ENCODE measurements at regions not wholly inside any gene's neighbourhood (a gene's known extent, or its start where the extent isn't known, plus 50 kb on each side); places are given as distances from the start of the nearest gene placed in this dataset.

DNA sequence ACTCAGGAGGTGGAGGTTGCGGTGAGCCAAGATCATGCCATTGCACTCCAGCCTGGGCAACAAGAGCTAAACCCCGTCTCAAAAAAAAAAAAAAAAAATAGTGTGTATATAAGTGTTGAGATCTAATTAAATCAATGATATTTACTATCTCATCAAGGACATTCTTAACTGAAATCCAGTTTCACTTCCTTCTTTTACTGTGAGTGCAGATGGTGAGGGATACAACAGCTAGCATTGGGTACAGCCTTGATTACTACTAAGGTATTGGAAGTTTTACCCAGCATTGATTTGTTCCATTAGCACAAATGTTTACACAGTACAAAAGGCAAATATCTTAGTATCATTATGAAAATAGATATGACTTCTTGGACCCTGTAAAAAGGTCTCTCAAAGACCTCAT lies 546.6 kb downstream of the KCTD12 start:
- no peak overlapping the region for H3K4me3 Mint-ChIP-seq
- no peaks in the 10 kb centered on the region for H3K4me1 Mint-ChIP-seq
- POLR2A ChIA-PET = no interaction called here
- H3K27me3 Mint-ChIP-seq = no peaks in the 10 kb centered on the region
- ATAC-seq (ENCODE audit: low read depth) (no peak), DNase-seq (no peak)
- H3K36me3 Mint-ChIP-seq (ENCODE audit: low read depth) = no peaks in the 10 kb centered on the region
- CTCF ChIA-PET = no interaction called here
- no peak overlapping the region for H3K27ac Mint-ChIP-seq
- no peaks in the 10 kb centered on the region for H3K9me3 Mint-ChIP-seq
- TF ChIP-seq, protein P1, sequence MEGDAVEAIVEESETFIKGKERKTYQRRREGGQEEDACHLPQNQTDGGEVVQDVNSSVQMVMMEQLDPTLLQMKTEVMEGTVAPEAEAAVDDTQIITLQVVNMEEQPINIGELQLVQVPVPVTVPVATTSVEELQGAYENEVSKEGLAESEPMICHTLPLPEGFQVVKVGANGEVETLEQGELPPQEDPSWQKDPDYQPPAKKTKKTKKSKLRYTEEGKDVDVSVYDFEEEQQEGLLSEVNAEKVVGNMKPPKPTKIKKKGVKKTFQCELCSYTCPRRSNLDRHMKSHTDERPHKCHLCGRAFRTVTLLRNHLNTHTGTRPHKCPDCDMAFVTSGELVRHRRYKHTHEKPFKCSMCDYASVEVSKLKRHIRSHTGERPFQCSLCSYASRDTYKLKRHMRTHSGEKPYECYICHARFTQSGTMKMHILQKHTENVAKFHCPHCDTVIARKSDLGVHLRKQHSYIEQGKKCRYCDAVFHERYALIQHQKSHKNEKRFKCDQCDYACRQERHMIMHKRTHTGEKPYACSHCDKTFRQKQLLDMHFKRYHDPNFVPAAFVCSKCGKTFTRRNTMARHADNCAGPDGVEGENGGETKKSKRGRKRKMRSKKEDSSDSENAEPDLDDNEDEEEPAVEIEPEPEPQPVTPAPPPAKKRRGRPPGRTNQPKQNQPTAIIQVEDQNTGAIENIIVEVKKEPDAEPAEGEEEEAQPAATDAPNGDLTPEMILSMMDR (IDR thresholded peaks at IDR 0.05) = no peak
- intact Hi-C loops (cut with micrococcal nuclease) = no loop called here

GRCh38 chr13:76338003-76338402 lies 548.2 kb downstream of the KCTD12 start:
- Mint-ChIP-seq H3K27me3 (no peaks in the 10 kb centered on the region), H3K36me3 (ENCODE audit: low read depth) (no peaks in the 10 kb centered on the region), H3K27ac (no peak overlapping the region), H3K4me3 (no peak overlapping the region), H3K4me1 (no peaks in the 10 kb centered on the region), H3K9me3 (no peaks in the 10 kb centered on the region)
- DNase-seq (no peak), ATAC-seq (ENCODE audit: low read depth) (no peak)
- TF ChIP-seq, protein P1 (IDR thresholded peaks at IDR 0.05) = no peak
- POLR2A ChIA-PET = no interaction called here
- CTCF ChIA-PET = no interaction called here
- intact Hi-C loops (cut with micrococcal nuclease) = no loop called here

- H3K9me3 Mint-ChIP-seq = no peaks in the 10 kb centered on the region
- no peak for ATAC-seq (ENCODE audit: low read depth)
- no peaks in the 10 kb centered on the region for H3K27me3 Mint-ChIP-seq
- H3K4me3 Mint-ChIP-seq = no peak overlapping the region
- DNase-seq = no peak
- TF ChIP-seq, protein P1 (IDR thresholded peaks at IDR 0.05) = no peak
- POLR2A ChIA-PET = no interaction called here
- intact Hi-C loops (cut with micrococcal nuclease) = no loop called here
- no peaks in the 10 kb centered on the region for H3K36me3 Mint-ChIP-seq (ENCODE audit: low read depth)
- H3K27ac Mint-ChIP-seq = no peak overlapping the region
- CTCF ChIA-PET = no interaction called here
- H3K4me1 Mint-ChIP-seq = no peaks in the 10 kb centered on the region
These were observed 549.0 kb downstream of the KCTD12 start for GRCh38 chr13:76336889-76337844.

DNA sequence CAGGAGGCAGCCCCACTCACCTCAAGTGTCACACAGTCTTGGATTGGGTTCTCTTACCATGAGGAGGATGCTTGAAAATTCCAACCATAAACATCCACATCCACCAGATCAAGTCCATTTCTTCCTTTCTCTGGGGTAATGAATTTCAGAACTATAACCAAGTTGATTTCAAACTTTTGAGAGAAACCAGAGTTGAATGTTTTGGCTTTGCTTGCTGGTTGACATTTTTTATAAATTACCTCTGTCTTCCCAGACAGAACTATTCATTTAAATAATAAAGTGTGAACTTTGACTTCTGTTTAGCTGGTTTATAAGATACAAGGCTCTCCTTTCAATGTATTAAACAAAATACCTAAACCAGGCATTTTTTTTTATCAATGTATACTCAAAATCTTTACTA lies 550.7 kb downstream of the KCTD12 start:
- Mint-ChIP-seq H3K27ac (no peak overlapping the region), H3K9me3 (no peaks in the 10 kb centered on the region)

More for the DNA sequence above, 550.7 kb downstream of the KCTD12 start:
- ChIA-PET POLR2A (no interaction called here), CTCF (no interaction called here)
- TF ChIP-seq, protein P1 (IDR thresholded peaks at IDR 0.05) = no peak
- ATAC-seq (ENCODE audit: low read depth) (no peak), DNase-seq (no peak)
- no peak overlapping the region for H3K4me3 Mint-ChIP-seq
- no peaks in the 10 kb centered on the region for H3K4me1 Mint-ChIP-seq
- H3K27me3 Mint-ChIP-seq = no peaks in the 10 kb centered on the region
- H3K36me3 Mint-ChIP-seq (ENCODE audit: low read depth) = no peaks in the 10 kb centered on the region
- intact Hi-C loops (cut with micrococcal nuclease) = no loop called here
